SK-N-SH (cell line): ENCODE measurements at regions not wholly inside any gene's neighbourhood (a gene's known extent, or its start where the extent isn't known, plus 50 kb on each side); places are given as distances from the start of the nearest gene placed in this dataset.

Experiments used
- CHD2 ChIP-seq: fragments of 150-350 bp; IDR thresholded peaks from 2 replicates; pipeline ENCODE4 v1.6.1; 2018; ENCODE audit warnings: low read length; ENCODE audit not compliant: partially characterized antibody
- EP300 ChIP-seq, 2 experiments: IDR thresholded peaks; 2 replicates each; pipeline versions ENCODE4 v1.4.0 to v1.6.1; 2012; ENCODE audit warnings: borderline replicate concordance in 1 of 2, low read depth in 1 of 2, low read length in 1 of 2
- EZH2phosphoT487 ChIP-seq: fragments of 200-600 bp; sonication (generic); IDR thresholded peaks from 2 replicates; pipeline ENCODE4 v1.6.1; 2017; ENCODE audit warnings: low read depth, mixed run types, mild to moderate bottlenecking, antibody characterized with exemption, moderate library complexity, borderline replicate concordance
- FOXJ3 ChIP-seq: sonication (generic); formaldehyde crosslinking; IDR thresholded peaks from 2 replicates; pipeline ENCODE4 v1.5.1; 2020; ENCODE audit warnings: mild to moderate bottlenecking, missing genetic modification reagents
- JUND ChIP-seq: IDR thresholded peaks from 2 replicates; pipeline ENCODE4 v1.4.0; 2012
- POLR2AphosphoS5 ChIP-seq: IDR thresholded peaks from 2 replicates; pipeline ENCODE4 v1.6.1; 2012; ENCODE audit warnings: low read depth, low read length
- RFX5 ChIP-seq: IDR thresholded peaks from 2 replicates; pipeline ENCODE4 v1.6.1; 2012; ENCODE audit warnings: mild to moderate bottlenecking, improper control_type of control experiment, low read length
- SIN3A ChIP-seq: IDR thresholded peaks from 2 replicates; pipeline ENCODE4 v1.6.1; 2012; ENCODE audit warnings: low read depth, mild to moderate bottlenecking, low read length, moderate library complexity, borderline replicate concordance
- TAF1 ChIP-seq: IDR thresholded peaks from 2 replicates; pipeline ENCODE4 v1.6.1; 2012; ENCODE audit warnings: low read depth, mild to moderate bottlenecking, low read length, moderate library complexity, borderline replicate concordance
- TF ChIP-seq, protein P1 (sequence below): fragments of 200-600 bp; sonication (generic); IDR thresholded peaks from 2 replicates; pipeline ENCODE4 v1.6.1; 2017; ENCODE audit warnings: antibody characterized with exemption, mild to moderate bottlenecking, moderate library complexity
- TF ChIP-seq, protein P2 (sequence below): IDR thresholded peaks from 2 replicates; pipeline ENCODE4 v1.4.0; 2012; ENCODE audit warnings: low read depth
- TF ChIP-seq, protein P3 (sequence below): IDR thresholded peaks from 2 replicates; pipeline ENCODE4 v1.6.1; 2012; ENCODE audit warnings: mild to moderate bottlenecking, low read depth, low read length, moderate library complexity
- TF ChIP-seq, protein P4 (sequence below): IDR thresholded peaks from 2 replicates; pipeline ENCODE4 v1.4.0; 2012; ENCODE audit warnings: low read depth, borderline replicate concordance

DNA sequence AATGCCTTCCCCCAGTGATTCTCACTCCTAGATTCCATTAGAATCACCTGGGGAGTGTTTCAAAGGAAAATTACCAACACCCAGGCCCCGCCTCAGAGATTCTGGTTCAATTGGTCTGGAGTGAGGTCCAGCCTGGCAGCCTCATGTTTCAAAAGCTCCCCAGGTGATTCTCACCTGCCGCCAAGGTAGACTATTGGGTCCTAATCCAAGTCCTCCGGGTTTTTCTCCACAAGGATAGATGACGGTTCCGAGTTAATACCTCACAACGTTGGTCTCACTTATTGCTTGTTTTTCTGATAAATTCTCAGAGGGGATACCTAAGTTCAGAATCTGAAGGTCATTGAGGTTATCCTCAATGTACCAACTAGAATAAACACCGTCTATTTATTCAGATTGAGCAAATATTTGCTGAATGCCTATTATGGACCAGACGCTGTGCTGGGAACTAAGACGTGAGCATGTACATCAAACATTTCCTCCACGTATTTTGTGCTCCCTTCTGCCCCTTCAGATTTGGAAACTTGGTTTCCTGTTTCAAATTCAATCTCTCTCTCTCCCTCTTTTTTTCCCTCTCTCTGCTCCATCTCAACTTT lies 97.5 kb downstream of the SEC16B start:
- TF ChIP-seq JUND (no peak), CHD2 (no peak), EP300 (IDR thresholded peaks at IDR 0.05; ENCODE audit: borderline replicate concordance in 1 of 2, low read depth in 1 of 2, low read length in 1 of 2) (no peak), FOXJ3 (no peak), TAF1 (no peak), POLR2AphosphoS5 (no peak), RFX5 (no peak), EZH2phosphoT487 (no peak), SIN3A (no peak)
- TF ChIP-seq, protein P1, sequence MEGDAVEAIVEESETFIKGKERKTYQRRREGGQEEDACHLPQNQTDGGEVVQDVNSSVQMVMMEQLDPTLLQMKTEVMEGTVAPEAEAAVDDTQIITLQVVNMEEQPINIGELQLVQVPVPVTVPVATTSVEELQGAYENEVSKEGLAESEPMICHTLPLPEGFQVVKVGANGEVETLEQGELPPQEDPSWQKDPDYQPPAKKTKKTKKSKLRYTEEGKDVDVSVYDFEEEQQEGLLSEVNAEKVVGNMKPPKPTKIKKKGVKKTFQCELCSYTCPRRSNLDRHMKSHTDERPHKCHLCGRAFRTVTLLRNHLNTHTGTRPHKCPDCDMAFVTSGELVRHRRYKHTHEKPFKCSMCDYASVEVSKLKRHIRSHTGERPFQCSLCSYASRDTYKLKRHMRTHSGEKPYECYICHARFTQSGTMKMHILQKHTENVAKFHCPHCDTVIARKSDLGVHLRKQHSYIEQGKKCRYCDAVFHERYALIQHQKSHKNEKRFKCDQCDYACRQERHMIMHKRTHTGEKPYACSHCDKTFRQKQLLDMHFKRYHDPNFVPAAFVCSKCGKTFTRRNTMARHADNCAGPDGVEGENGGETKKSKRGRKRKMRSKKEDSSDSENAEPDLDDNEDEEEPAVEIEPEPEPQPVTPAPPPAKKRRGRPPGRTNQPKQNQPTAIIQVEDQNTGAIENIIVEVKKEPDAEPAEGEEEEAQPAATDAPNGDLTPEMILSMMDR, result no peak
- TF ChIP-seq, protein P2, sequence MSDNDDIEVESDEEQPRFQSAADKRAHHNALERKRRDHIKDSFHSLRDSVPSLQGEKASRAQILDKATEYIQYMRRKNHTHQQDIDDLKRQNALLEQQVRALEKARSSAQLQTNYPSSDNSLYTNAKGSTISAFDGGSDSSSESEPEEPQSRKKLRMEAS, result no peak
- TF ChIP-seq, protein P3, sequence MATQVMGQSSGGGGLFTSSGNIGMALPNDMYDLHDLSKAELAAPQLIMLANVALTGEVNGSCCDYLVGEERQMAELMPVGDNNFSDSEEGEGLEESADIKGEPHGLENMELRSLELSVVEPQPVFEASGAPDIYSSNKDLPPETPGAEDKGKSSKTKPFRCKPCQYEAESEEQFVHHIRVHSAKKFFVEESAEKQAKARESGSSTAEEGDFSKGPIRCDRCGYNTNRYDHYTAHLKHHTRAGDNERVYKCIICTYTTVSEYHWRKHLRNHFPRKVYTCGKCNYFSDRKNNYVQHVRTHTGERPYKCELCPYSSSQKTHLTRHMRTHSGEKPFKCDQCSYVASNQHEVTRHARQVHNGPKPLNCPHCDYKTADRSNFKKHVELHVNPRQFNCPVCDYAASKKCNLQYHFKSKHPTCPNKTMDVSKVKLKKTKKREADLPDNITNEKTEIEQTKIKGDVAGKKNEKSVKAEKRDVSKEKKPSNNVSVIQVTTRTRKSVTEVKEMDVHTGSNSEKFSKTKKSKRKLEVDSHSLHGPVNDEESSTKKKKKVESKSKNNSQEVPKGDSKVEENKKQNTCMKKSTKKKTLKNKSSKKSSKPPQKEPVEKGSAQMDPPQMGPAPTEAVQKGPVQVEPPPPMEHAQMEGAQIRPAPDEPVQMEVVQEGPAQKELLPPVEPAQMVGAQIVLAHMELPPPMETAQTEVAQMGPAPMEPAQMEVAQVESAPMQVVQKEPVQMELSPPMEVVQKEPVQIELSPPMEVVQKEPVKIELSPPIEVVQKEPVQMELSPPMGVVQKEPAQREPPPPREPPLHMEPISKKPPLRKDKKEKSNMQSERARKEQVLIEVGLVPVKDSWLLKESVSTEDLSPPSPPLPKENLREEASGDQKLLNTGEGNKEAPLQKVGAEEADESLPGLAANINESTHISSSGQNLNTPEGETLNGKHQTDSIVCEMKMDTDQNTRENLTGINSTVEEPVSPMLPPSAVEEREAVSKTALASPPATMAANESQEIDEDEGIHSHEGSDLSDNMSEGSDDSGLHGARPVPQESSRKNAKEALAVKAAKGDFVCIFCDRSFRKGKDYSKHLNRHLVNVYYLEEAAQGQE, result no peak
- TF ChIP-seq, protein P4, sequence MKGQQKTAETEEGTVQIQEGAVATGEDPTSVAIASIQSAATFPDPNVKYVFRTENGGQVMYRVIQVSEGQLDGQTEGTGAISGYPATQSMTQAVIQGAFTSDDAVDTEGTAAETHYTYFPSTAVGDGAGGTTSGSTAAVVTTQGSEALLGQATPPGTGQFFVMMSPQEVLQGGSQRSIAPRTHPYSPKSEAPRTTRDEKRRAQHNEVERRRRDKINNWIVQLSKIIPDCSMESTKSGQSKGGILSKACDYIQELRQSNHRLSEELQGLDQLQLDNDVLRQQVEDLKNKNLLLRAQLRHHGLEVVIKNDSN, result no peak
